ENCODE measurements at regions not wholly inside any gene's neighbourhood (a gene's known extent, or its start where the extent isn't known, plus 50 kb on each side); places are given as distances from the start of the nearest gene placed in this dataset.

DNA sequence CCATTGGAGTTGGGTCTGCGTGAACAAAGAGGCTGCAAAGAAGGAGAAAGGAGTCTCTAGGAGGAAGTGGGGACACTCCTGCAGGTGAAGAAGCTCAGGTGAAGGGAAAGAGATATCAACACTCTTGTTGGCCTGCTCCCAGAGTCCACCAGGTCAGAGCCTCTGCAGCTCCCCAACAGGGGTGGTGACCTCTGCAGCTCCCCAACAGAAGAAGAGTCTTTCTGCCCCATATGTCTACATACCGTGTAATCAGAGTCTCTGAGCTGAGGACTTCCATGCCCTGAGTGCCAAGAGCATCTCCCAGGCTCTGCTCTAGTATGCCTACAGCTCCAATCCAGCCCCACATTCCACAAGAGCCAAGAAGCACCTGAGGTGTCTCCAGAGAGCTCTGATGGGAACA lies 67.4 kb upstream of the TRPC7 start (continued):
- TF ChIP-seq, protein P1, sequence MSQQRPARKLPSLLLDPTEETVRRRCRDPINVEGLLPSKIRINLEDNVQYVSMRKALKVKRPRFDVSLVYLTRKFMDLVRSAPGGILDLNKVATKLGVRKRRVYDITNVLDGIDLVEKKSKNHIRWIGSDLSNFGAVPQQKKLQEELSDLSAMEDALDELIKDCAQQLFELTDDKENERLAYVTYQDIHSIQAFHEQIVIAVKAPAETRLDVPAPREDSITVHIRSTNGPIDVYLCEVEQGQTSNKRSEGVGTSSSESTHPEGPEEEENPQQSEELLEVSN (IDR thresholded peaks at IDR 0.05) = no peak
- TF ChIP-seq HDAC6 (IDR thresholded peaks at IDR 0.05; ENCODE audit: low read depth, low read length) = no peak
- TF ChIP-seq CHD1 (IDR thresholded peaks at IDR 0.05; ENCODE audit: low read depth, low read length) = no peak

Data from H1 (cell line).